Kidney capillary endothelial cell (primary cell): ENCODE measurements at regions not wholly inside any gene's neighbourhood (a gene's known extent, or its start where the extent isn't known, plus 50 kb on each side); places are given as distances from the start of the nearest gene placed in this dataset.

ENCODE experiments used
- DNase-seq: peaks from one replicate; pipeline ENCODE4 v3.0.0-alpha.2; 2018; ENCODE audit warnings: low spot score

DNA sequence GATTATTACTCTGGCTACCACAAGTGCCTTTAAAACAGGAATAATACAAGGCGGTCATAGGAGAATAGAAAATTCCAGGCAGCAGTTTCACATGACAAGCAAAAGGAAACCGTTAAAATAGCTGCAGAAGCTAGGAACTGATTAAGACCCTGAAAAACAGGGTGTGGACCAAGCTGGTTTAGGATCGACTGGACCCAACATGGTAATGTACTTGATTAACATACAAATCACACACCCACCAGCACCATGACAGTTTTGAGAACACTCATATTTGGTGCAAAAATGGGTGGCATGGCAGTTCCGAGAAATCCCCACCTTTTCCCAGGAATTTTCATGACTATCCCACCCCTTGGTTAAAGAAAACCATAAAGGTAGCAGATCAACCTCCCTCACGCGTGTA is 51.9 kb upstream of the TMEM163 start:
- DNase-seq, result no peak

GRCh38 chr2:134771313-134771801 is 52.6 kb upstream of the TMEM163 start:
- DNase-seq, result no peak

GRCh38 chr2:134772493-134773169 is 53.8 kb upstream of the TMEM163 start:
- DNase-seq, result no peak

DNA sequence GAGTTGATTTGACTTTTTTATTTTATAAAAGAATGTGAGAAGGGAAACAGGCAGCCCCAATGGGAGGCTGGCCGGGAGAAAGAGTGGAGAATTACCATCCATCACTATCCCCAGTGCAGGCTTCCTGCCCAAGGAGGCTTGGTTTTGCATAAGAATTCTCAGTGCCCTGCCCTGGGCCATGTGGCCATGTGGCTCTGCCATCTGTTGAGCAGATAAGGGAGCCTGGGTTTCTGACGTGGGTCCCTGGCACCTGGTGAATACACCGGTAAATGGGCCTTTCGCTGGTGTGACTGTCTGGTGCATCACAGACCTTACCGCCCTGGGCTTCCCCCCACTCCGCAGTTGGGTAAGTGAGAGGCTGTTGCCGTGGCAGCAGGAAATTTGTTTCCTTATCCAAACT is 54.5 kb upstream of the TMEM163 start:
- DNase-seq, result no peak

- DNase-seq, result no peak
Observed at GRCh38 chr2:134773759-134774742, 55.3 kb upstream of the TMEM163 start.

DNA sequence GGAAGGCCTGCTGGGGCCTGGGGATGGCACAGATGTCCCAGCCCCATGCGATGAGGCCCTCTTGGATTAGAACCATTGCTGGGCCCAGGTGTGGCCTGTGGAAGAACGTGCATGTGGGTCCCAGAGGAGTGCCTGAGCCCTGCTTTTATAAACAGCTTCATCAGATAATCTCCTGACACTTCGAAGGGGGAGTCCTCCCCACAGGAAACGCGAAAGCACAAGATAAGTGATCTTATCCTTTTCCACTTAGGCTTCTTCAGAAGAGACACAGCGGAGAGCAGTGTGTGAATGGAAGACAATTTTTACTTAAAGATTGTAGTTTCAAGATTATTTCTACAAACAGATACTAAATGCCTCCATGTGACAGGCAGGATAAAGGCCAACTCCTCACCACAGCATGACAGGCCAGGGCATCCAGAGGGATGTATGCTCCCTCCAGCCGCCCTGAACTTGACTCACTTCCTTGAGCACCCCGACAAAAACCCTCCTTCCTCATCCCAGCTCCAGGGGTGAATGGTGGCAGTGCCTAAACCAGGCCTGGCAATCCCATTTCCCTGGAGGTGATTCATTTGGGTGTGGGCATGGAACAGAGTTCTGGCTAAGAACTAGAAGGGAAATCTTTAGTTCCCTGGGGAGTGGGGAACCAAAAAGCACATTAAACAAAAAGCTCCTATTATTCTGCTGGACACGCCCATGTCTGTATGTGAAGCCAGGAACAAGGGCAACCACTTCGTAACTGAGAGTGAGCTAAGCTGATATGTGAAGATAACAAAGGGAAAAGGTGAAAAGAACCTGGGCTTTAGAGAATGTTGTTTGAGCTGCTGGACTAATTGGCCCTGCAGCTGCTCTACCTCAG is 56.2 kb upstream of the TMEM163 start:
- DNase-seq, result no peak

- DNase-seq, result no peak
Observed at GRCh38 chr2:134776836-134777235, 58.0 kb upstream of the TMEM163 start.

DNA sequence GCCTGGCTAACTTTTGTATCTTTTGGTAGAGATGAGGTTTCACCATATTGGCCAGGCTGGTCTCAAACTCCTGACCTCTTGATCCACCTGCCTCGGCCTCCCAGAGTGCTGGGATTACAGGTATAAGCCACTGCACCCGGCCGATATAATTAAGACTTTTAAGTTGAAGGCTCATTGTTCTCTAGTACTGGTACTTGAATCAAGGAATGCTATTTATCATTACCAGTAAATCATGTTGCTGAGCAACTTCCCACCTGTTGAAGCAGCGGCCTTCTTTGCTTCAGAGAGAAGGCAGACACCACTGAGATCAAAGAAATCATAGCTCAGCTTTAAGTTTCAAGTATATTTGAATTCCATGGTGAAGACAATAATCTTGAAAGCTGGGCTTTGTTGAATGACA is 58.8 kb upstream of the TMEM163 start:
- no peak for DNase-seq

GRCh38 chr2:134778372-134778771 is 59.6 kb upstream of the TMEM163 start:
- DNase-seq, result no peak

- no peak for DNase-seq
Observed at GRCh38 chr2:134780972-134781371, 57.4 kb upstream of the ACMSD start.

- no peak for DNase-seq
Observed at GRCh38 chr2:134782107-134782506, 56.3 kb upstream of the ACMSD start.

DNA sequence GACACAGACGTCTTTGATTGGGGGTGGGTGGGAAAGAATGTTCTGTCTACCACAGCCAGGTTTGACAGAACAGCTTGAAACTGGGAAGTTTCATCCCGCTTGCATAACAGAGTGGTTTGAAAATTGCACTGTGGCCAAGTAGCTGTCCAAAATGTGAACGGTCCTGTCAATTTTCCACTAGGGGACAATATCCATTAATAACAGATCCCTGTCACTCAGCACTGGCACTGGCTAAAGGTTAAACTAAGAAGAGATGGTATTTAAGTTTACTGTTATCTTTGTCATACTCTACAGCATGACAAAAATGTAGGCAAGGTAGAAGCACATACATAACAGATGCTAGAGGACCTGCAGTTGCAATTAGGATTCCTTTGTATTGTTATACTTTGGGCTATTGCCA is 55.6 kb upstream of the ACMSD start:
- DNase-seq, result peak; percentile 44

DNA sequence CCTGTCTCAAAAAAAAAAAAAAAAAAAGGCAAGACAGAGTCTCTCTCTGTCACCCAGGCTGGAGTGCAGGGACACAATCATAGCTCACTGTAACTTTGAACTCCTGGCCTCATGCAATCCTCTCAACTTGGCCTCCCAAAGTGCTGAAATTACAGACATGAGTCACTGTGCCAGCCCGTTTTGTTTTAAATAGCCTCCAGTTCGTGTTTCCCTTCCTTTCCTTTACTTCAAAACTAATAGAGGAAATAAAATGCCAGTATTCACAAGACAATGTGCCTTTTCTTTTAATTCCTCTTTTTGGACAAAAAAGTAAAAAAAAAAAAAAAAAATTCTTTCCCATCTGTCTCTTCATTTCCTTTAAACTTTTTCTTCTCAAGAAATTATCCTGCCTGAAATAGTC is 54.5 kb upstream of the ACMSD start:
- no peak for DNase-seq

GRCh38 chr2:134785659-134786430 is 52.6 kb upstream of the ACMSD start:
- no peak for DNase-seq

- DNase-seq, result no peak
Observed at GRCh38 chr2:134788417-134788816, 50.0 kb upstream of the ACMSD start.
